ENCODE measurements at regions not wholly inside any gene's neighbourhood (a gene's known extent, or its start where the extent isn't known, plus 50 kb on each side); places are given as distances from the start of the nearest gene placed in this dataset.
"Not testable (repeated sequence)": the region's sequence is repeated elsewhere in the genome, so short reads cannot be mapped to it uniquely, and the experiment has no call there.

GRCh38 chrX:81348388-81348787, 146.5 kb downstream of the SH3BGRL start:
- DNase-seq: no peak

GRCh38 chrX:81354954-81355353, 153.1 kb downstream of the SH3BGRL start:
- DNase-seq: no peak

DNA sequence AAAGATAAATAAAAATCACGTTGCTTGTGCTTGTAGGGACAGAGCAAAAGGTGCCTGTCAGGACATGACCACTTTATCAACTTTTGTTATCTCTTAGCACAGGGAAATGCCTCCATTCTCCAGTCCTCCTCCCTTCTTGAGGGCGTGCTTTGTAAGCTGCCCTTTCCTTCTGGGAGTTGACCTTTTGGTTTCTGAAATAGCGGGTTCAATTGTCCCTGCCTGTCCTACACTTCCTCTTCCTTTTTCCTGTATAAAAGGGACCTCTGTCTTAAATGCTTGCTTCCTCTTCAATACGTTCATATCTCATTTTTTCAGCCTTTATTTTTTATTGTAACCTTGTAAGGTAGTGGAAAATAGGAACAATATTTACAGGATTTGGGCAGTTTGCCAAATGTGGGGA, 153.5 kb downstream of the SH3BGRL start:
- no peak for DNase-seq

GRCh38 chrX:81367291-81367690, 165.4 kb downstream of the SH3BGRL start:
- no peak for DNase-seq

DNA sequence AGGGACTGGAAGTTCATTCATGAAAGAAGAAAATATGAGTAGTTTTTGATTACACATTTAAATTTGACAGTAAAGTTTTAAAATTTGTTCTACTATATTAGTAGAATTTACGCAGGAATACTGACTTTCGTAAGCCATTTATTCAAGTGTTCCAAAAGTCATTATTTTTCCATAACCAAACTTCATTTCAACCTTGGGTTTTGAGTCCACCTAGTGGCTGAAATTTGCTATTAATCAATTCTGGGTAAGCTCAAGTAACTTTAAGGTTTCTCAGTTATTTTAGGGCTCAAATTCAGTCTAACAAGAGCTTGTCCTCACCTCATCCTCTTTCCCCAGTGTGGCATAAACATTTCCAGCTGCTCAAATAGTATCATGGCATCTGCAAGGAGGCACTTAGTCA, 175.4 kb downstream of the SH3BGRL start:
- peak; percentile 16 to 34 for DNase-seq

DNA sequence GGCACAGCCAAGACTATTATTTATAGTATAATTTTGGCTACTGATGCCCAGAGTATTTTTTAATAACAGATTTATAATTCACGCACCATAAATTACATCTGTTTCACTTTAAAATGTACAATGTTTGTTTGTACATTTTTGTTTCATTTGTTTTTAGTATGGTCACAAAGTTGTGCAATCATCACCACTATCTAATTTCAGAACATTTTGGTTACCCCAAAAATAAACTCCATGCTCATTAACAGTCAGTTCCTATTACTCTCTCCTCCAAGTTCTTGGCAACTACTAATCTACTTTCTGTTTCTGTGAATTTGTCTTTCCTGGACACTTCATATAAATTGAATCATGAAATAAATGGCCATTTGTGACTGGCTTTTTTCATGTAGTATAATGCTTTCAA, 176.7 kb downstream of the SH3BGRL start:
- DNase-seq: no peak

- no peak for DNase-seq
Observed at GRCh38 chrX:81390237-81390636, 188.3 kb downstream of the SH3BGRL start.

DNA sequence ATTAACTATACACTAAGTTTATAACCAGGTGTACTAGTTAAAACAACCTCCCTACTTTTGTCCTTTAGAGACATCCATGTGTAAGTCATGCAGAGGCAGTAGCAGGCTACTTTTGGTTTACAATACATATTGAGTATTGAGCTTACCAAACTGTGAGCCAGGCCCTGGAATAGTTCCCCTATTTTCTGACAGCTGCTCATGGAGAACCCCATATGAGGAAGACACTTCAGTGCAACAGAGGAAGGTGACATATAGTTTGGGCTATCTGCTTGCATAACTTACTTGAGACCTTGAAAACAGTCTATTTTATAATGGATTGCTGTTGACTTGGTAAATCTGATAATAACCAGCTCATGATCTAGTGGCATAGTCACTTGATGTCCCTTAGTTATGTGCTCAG, 190.5 kb downstream of the SH3BGRL start:
- DNase-seq: peak; percentile 3 to 14

- DNase-seq: no peak
Observed at GRCh38 chrX:81405781-81406180, 203.9 kb downstream of the SH3BGRL start.

DNA sequence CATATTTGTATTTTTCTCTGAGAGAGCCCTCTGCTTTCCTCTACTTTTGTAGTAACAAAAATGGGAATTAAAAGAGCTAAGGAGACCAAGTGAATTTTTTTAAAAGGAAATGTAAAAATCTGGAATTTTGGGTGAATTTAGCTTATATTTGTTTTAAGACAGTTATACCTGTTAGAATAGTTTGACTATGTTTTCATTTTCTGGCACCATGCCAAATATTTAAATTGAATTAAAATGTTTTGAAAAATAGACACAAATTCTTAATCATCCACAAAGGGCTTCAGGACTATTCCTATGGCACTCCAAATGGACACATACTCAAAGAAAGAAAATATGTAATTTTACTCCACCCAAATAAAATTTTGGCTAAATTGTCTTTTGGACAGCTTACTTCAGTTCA, 209.6 kb downstream of the SH3BGRL start:
- no peak for DNase-seq

DNA sequence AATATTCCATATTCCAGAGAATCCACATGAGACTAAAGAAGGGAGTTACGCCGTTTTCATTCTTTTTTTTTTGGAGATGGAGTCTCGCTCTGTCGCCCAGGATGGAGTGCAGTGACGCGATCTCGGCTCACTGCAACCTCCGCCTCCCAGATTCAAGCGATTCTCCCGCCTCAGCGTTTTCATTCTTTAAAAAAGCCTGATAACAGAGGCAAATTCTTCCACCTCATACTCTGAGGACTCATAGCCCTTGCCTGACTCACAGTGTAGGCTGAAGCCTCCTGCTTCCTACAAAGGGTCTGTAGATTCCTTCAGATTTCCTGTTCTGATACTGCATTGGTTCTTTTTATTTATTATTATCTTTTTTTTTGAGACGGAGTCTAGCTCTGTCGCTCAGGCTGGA, 210.5 kb downstream of the SH3BGRL start:
- DNase-seq: no peak

- not testable (repeated sequence) for DNase-seq
Observed at GRCh38 chrX:81412857-81413256, 211.0 kb downstream of the SH3BGRL start.

- peak; percentile 5 to 8 for DNase-seq
Observed at GRCh38 chrX:81414630-81415029, 212.7 kb downstream of the SH3BGRL start.
